ENCODE measurements at regions not wholly inside any gene's neighbourhood (a gene's known extent, or its start where the extent isn't known, plus 50 kb on each side); places are given as distances from the start of the nearest gene placed in this dataset.

- no peak for DNase-seq
Observed at GRCh38 chr20:40589581-40589980, 99.5 kb downstream of the MAFB start.

- no peak for DNase-seq
Observed at GRCh38 chr20:40588891-40589290, 100.1 kb downstream of the MAFB start.

GRCh38 chr20:40587038-40587437 lies 102.0 kb downstream of the MAFB start:
- DNase-seq = no peak

GRCh38 chr20:40584130-40584809 lies 104.8 kb downstream of the MAFB start:
- no peak for DNase-seq

GRCh38 chr20:40583636-40584035 lies 105.4 kb downstream of the MAFB start:
- no peak for DNase-seq

GRCh38 chr20:40583205-40583604 lies 105.8 kb downstream of the MAFB start:
- DNase-seq = no peak

- DNase-seq = no peak
Observed at GRCh38 chr20:40582531-40582930, 106.5 kb downstream of the MAFB start.

- DNase-seq = no peak
Observed at GRCh38 chr20:40579701-40580100, 109.3 kb downstream of the MAFB start.

GRCh38 chr20:40578961-40579360 lies 110.1 kb downstream of the MAFB start:
- no peak for DNase-seq

- DNase-seq = no peak
Observed at GRCh38 chr20:40575851-40576250, 113.2 kb downstream of the MAFB start.

GRCh38 chr20:40572251-40572650 lies 116.8 kb downstream of the MAFB start:
- no peak for DNase-seq

- DNase-seq = no peak
Observed at GRCh38 chr20:40571639-40572038, 117.4 kb downstream of the MAFB start.

- no peak for DNase-seq
Observed at GRCh38 chr20:40568200-40568599, 120.8 kb downstream of the MAFB start.

GRCh38 chr20:40565682-40566040 lies 123.4 kb downstream of the MAFB start:
- DNase-seq = no peak

GRCh38 chr20:40565001-40565681 lies 123.9 kb downstream of the MAFB start:
- no peak for DNase-seq

GRCh38 chr20:40563296-40563950 lies 125.6 kb downstream of the MAFB start:
- DNase-seq = no peak

GRCh38 chr20:40562031-40562430 lies 127.0 kb downstream of the MAFB start:
- no peak for DNase-seq

GRCh38 chr20:40561187-40561586 lies 127.8 kb downstream of the MAFB start:
- no peak for DNase-seq

GRCh38 chr20:40558212-40558611 lies 130.8 kb downstream of the MAFB start:
- no peak for DNase-seq

- no peak for DNase-seq
Observed at GRCh38 chr20:40551125-40551530, 137.9 kb downstream of the MAFB start.

- DNase-seq = no peak
Observed at GRCh38 chr20:40547483-40548091, 141.4 kb downstream of the MAFB start.

- no peak for DNase-seq
Observed at GRCh38 chr20:40545478-40545877, 143.6 kb downstream of the MAFB start.

- no peak for DNase-seq
Observed at GRCh38 chr20:40542065-40542464, 147.0 kb downstream of the MAFB start.

- DNase-seq = no peak
Observed at GRCh38 chr20:40540166-40540565, 148.9 kb downstream of the MAFB start.

All from activated CD4-positive, alpha-beta T cell treated with anti-CD3 and anti-CD28 coated beads, Interleukin-2, amount 50 U/mL, for 4 hours (primary cell).